ENCODE measurements at regions not wholly inside any gene's neighbourhood (a gene's known extent, or its start where the extent isn't known, plus 50 kb on each side); places are given as distances from the start of the nearest gene placed in this dataset.

DNA sequence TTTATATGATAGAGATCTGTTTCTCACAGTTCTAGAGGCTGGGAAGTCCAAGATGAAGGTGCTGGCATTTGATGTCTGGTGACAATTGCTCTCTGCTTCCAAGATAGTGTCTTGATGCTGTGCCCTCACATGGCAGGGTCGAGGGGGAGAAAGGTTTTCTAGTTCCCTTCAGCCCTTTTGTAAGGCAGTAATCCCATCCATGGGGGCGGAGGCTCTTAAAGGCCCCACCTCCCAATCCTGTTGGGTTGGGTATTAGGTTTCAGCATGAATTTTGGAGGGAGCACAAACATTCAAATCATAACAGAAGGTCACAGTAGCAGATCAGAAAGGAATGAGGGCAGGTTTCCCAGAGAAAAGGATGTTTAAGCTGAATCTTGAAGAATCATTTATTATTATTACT, 601.7 kb upstream of the ZNF717 start:
- FAIRE-seq (no peak), DNase-seq (ENCODE audit: insufficient read length, low spot score) (no peak)
- TF ChIP-seq, protein P1, sequence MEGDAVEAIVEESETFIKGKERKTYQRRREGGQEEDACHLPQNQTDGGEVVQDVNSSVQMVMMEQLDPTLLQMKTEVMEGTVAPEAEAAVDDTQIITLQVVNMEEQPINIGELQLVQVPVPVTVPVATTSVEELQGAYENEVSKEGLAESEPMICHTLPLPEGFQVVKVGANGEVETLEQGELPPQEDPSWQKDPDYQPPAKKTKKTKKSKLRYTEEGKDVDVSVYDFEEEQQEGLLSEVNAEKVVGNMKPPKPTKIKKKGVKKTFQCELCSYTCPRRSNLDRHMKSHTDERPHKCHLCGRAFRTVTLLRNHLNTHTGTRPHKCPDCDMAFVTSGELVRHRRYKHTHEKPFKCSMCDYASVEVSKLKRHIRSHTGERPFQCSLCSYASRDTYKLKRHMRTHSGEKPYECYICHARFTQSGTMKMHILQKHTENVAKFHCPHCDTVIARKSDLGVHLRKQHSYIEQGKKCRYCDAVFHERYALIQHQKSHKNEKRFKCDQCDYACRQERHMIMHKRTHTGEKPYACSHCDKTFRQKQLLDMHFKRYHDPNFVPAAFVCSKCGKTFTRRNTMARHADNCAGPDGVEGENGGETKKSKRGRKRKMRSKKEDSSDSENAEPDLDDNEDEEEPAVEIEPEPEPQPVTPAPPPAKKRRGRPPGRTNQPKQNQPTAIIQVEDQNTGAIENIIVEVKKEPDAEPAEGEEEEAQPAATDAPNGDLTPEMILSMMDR (IDR thresholded peaks at IDR 0.05; ENCODE audit: insufficient read depth, missing control alignments), result no peak

DNA sequence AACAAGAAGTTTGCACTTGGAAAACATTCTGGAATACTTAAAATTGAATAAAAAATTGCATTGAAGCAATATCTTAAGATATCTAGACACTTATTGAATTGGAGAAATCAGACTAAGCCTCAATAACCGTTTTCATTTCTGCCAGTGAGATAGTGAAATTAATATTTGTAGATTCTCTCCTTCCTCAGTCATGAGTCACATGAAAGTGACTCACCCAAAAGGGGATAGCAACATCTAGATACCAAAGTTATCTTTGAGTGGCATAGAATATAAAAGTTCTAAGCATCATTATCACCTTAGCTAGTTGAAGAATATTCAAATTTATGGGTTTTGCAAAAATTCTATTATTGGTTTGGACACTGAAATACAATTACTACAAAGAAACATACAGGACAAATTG, 614.8 kb upstream of the ZNF717 start:
- TF ChIP-seq, protein P1 (IDR thresholded peaks at IDR 0.05; ENCODE audit: insufficient read depth, missing control alignments), result no peak
- DNase-seq (ENCODE audit: insufficient read length, low spot score) (no peak), FAIRE-seq (no peak)

DNA sequence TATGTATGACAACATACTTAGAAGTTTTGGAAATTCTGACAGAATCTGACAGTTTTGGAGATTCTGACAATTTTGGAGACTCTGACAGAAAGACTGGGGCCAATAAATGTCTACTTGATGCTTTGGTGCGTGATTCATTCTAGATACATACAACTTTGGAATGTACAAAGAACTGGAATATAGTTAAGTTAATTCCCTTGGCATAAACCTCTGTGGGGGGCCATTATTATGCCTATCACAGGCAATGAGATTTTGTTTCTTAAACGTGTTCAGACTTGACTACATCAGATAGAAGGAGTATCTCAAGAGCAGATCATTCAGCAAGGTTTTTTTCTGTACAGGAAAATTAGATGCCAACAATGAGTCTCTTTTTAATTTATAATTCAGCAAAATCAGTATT, 617.6 kb upstream of the ZNF717 start:
- TF ChIP-seq, protein P1 (IDR thresholded peaks at IDR 0.05; ENCODE audit: insufficient read depth, missing control alignments), result no peak
- FAIRE-seq (no peak), DNase-seq (ENCODE audit: insufficient read length, low spot score) (no peak)

DNA sequence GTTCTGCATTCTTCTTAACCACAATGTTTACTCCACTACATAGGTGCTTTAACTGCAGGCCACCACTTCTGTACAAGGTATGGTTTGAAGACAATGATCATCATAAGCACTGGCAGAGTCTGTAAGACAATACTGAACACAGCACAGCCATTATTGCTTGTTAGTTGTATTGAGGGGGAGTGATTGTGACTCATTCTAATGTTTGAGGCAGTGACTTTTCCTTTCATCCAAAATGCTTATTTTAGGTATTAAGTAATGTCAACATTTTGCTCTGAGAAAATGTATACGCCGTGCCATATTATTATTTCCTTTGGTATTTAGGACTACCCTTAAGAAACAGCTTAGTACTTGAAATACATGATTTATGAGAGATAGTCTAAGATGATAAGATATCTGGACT, 618.2 kb upstream of the ZNF717 start:
- DNase-seq (ENCODE audit: insufficient read length, low spot score) (no peak), FAIRE-seq (no peak)
- TF ChIP-seq, protein P1 (IDR thresholded peaks at IDR 0.05; ENCODE audit: insufficient read depth, missing control alignments), result no peak

DNA sequence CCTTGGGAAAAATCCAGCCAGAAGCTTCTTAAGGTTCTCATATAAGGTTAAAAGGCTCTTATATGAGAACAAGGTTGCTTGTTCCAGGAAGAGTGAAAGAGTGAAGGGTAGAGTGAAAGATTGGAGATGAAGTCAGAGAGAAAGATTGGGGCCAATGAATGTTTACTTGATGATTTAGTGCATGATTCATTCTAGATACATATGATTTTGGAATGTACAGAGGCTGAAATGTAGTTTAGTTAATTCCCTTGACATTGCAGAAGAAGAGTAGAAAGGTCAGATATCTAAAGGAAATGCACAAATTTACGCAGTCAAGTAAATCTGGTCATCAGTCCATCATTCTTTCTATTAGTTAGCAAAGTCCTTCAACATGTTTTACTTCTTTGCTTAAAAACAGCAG, 619.8 kb upstream of the ZNF717 start:
- no peak for FAIRE-seq
- DNase-seq (ENCODE audit: insufficient read length, low spot score), result no peak
- TF ChIP-seq, protein P1 (IDR thresholded peaks at IDR 0.05; ENCODE audit: insufficient read depth, missing control alignments), result no peak

DNA sequence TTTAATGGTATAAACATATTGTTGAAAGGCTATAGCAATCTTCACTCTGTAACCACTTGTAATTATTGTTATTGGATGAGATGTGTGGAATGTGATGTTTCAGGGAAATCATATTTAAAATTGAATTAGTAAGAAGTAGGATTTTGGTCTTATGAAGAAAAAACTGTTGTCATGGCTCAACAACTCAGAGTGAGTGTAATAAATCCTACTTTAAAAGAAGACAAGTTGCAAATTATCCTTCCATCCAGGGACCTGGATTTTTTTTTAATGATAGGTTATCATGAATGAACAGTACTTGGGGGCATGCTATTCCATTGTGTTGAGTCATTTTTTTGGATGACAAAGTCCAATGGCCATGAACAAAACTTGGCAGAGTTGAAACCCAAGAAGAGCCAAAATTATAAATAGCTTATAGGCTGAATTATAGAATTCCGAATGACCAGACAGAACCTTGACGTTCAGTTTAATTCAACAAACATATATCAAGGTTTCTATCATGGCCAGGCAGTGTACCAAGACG, 625.5 kb upstream of the ZNF717 start:
- no peak for DNase-seq (ENCODE audit: insufficient read length, low spot score)
- no peak for FAIRE-seq
- TF ChIP-seq, protein P1 (IDR thresholded peaks at IDR 0.05; ENCODE audit: insufficient read depth, missing control alignments), result no peak

DNA sequence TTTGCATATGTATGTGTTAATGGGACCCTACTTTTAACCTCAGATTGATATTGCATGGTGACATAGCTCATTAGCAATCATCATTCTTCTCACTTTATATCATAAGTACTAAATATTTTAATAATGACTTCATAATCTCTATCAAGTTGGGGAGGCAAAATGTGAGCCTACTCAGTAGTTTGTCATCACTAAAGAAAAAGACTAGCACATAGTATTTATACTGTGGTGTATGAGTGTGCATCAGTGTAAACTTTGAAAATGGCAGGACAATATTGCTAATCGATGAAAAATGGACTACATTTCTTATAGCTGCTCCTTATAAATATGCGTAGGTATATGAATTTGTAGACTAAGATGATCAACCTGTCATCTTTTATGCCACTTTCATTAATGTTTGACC, 624.5 kb upstream of the ROBO2 start:
- no peak for FAIRE-seq
- DNase-seq (ENCODE audit: insufficient read length, low spot score), result no peak
- TF ChIP-seq, protein P1 (IDR thresholded peaks at IDR 0.05; ENCODE audit: insufficient read depth, missing control alignments), result no peak

Data from D721Med (cell line).